HG03571 (cell line): ENCODE measurements at regions not wholly inside any gene's neighbourhood (a gene's known extent, or its start where the extent isn't known, plus 50 kb on each side); places are given as distances from the start of the nearest gene placed in this dataset.

Source experiments
- ATAC-seq: cut with Tn5 transposase; IDR thresholded peaks from one replicate; pipeline ENCODE4 v1.9.1; 2021; ENCODE audit not compliant: unreplicated experiment

DNA sequence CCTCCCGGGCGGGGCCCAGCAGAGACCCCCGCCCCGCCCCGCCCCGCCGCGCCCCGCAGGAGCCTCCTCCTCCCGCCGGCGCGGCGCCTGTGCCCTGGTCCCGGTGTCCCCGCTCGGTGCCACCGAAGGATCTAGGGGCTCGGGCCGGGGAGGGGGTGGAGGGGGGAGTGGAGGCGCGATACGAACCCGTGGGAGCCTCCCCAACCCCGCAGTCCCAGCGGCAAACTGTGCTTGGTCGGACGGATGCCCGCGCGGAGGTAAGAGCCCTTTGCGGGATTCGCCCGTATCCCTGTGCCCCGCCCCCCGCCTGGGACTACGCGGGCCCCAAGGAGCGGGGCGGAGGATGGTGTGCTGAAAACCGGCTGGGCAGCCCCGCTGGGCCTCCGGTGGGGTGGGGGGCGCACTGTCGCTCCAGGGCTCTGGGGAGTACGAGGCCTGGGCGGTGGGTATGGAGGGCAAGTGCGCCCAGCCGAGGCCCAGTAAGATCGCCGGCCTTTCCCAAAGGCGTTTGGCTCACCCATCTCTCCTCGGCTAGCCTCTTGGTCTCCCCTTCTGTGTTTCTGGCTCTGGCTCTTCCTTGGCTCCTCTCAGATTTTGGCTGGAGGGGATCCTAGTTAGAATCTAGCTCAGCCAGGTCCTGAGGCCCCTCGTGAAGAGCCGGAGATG lies 65.6 kb upstream of the POLG start:
- peak; percentile 20 for ATAC-seq

DNA sequence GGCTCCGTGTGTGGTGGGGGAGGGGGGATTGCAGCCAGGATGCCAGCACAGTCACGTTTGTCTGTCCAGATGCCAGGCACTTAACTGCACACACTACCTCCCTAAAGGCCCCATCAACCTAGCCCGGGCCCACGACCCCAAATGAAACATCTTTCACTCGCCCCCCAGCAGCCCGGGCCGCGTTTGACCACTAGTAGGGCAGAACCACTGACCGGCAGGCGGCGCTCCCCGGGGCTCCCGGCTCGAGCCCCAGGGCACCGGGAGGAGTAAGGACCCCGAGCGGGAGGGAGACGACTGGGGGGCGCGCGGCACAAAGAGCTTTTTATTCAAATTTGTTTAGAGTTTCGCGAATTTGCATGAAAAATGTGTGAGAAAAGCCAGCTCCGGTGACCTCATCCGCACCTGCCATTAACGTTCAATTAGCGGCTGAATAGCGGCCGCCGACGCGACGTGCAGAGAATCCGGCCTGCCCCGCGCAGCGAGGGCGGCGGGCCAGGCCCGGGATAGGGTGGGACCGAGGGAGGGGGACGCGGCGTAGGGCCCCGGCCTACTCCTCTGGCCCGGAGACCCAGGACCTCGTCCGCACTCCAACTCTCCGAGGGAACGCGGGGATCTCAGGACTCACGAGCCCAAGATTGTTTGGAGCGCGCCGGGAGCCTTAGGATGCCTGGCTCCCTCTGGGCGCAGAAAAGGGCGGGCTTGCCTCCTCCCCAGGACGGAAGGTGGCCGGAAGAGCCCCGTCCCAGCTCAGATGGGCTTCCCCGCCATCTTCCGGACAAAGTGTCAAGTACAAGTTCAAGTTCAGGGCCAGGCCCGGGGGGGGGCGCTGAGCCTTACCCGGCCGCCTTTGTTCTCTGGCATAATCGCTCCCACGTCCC lies 64.9 kb upstream of the POLG start:
- peak; percentile 56 for ATAC-seq

DNA sequence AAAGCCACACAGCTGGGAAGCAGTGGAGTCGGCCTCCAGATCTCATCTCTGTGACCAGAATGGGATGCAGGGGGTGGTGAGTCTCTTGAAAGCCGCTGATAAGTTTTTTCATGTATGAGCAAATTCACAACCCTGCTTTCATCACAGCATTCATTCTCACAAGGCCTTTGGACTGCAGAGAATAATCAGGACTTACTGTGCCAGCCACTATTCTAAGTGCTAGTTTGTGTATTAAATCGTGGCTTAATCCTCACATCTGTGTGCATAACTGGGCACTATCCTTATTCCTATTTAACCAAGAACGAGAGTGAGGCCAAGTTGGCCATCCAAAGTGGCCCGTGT lies 64.2 kb upstream of the POLG start:
- ATAC-seq: no peak

DNA sequence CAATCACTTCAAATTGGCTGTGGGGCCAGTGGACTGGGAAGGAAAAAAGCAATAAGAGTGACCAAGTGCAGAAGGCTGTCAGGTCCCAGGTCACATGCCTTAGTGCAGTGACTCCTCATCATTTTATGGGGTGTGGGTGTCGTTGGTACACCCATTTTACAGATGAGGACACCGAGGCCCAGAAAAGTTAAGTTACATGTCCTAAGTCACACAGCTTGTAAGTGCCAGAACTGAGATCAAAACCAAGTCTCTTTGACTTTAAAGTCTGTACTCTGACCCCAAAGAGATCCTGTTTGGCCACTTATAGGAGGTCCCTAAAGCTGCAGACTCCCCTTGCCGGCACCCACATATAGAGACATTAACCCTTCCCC lies 63.0 kb upstream of the POLG start:
- ATAC-seq: no peak

DNA sequence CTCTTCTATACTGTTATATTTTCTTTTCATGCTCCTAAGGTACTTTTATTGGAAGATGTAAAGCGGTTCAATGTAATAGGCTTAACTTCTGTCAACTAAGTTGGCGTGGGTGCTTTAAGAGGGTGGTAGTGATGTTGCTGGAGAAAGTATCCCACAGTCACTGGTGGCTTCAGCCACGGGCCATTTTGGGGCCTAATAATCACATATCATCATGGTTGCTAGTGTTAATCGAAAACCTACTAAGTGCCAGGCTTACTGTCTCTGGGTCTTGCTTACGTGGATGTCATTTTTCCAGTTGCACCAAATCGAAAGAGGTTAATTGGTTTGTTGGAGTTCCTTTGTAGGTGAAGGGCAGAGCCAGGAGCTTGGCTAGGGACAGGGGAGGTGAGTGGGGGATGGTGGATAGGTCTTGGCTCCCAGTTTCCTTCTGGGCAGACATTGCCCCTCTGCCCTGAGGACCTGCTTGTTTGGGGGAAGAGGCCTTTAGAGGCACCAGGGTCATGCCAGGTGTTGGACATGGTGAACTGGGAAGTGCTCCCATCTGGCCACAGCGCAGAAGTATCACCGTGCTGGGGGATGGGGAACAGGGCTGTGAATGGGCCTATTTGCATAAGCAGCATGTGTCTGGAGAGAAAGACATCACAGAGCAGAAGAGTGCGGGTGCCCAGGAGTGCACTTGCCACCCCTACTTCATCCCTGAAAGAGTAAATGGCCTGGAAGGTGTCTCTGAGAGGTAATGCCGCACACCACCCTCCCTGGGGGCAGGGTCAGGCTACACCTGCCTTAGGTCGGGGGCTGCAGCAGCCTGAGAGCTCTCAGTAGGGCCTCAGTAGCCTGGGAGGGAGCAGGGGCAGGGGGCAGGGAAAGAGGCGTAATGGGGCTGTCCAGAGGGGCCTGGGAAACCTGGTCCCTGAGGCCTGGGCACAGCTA lies 62.4 kb upstream of the POLG start:
- no peak for ATAC-seq

DNA sequence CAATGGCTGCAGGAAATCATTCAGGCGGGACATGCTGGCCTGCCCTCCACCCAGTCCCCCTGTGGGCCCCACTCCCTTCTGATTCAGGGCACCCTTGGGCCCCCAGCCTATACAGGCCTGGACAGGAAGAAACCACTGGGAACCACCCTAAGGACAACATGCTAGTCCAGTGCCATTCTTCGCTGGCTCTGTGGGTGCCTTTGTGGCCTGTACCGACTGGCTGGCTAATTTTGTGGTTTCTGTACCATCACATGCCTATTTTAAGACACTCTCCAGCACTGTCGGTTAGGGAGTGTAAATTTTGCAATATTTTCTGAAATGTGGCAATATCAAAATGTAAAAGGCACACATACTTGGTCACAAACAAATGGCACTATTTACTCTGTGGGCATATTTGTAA lies 61.4 kb upstream of the POLG start:
- no peak for ATAC-seq

DNA sequence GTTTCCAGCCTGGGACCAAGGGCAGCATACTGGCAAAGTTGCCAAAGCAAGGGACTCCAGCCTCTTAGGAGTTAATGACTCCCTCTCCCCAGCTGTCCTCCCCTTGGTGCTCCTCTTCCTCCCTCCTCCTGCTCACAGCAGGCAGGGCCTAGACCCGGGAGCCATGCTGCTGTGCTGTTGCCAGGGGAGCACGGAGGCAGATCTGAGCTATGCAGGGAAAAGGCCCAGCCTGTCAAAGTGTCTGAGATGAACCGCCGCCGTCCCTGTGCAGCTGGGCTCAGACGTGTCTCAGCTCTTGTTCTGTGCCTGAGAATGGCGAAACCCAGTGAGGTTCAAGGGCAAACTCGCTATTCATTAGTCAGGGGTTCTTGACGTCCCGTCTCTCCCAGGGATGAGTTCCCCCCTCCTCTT lies 60.8 kb upstream of the POLG start:
- ATAC-seq: no peak

DNA sequence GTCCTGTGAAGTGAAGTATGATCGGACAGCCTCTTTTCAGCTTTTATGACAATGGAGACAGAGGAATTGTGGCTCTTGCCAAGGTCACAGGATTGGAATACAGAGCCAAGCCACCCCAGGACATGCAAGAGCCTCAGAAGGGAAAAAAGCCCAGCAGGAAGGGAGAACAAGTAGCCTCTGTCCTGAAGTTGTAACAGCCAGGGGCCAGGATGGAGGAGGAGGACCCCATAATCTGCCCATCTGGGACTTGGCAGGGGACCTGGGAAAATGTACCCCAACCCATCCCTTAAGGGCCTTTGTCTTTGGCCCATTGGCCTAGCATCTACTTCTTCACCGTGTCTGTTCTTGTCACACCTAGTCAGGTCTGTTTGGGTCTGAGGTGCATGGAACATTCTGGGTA lies 60.4 kb upstream of the POLG start:
- no peak for ATAC-seq

DNA sequence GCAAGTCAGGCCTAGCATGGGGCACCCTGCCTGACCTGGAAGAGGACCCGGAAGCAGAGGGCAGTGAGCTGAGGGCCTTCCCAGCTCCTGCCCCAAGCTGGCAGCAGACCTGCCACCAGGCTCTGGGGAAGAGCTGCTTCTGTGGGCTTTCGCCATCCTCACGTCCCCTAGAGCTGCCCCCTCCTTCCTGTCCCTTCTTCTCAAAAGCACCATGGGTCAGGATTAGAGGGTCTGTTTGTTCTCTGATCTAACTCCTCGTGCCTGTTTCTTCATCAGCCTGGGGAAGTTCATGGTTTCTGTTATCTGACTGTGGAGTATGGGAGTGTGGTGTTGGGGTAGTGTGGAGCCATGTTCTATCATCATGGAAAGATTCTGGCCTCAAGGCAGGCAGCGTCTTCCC lies 58.4 kb upstream of the POLG start:
- ATAC-seq: no peak

DNA sequence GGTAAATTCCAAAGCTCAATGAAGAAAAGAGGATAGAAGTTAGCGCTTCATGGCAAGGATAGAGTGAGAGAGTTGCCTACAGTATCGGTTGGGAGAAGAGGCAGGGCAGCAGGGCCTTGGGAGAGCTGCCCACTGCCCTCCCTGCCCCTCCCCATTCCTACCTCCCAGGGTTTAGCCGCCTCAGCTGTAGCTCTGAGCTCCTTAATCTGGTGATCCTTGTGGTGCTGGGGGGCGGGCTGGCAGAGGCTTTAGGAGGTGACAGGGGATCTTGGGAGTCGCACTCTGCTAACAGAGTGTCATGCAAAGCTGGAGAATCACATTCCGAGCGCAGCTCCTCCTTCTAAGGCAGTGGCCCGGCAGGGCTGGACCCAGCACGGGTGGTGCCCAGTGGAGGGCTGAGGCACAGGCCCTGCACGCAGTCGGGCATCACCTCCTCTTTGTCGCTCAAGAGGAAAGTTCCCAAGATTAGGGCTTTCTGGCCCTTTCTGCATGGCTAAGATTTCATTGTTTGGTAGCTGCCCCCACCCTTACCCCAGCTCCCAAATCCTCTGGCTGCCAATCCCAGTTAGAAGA lies 57.1 kb upstream of the POLG start:
- ATAC-seq: no peak

DNA sequence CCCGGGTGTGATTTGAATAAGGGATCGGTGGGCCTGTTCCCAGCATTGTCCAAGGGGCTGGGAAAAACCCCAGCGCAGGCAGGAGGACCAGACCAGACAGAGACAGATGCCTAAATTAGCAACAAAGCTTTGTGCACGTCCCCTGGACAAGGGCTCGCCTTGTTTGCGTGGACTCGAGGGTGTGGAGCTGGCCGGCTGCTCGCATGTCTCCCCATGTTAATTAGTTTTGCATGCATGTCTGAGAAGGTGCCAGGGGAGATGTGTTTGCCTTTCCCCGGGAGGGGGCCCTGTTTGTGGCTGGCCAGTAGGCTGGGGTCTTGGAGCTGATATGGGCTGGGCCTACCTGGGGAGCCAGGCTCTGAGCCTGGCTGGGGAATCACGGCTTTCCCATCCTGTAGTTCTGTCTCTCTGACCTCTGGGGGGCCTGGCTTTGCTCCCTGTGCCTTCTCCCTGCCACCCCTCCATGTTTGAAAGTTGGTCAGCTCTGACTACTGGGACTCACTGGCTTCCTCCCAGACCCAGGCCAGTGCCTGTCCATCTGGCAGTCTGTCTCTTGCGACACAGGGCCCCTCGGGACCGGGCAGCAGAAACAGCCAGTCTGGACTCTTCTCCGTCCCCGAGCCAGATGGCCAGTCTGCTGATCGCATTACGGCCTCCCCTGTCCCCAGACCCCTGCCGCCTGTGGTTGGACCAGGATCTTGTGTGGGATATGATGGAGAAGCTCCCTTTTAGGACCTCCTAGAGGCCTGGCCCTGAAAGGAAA lies 55.4 kb upstream of the POLG start:
- no peak for ATAC-seq

DNA sequence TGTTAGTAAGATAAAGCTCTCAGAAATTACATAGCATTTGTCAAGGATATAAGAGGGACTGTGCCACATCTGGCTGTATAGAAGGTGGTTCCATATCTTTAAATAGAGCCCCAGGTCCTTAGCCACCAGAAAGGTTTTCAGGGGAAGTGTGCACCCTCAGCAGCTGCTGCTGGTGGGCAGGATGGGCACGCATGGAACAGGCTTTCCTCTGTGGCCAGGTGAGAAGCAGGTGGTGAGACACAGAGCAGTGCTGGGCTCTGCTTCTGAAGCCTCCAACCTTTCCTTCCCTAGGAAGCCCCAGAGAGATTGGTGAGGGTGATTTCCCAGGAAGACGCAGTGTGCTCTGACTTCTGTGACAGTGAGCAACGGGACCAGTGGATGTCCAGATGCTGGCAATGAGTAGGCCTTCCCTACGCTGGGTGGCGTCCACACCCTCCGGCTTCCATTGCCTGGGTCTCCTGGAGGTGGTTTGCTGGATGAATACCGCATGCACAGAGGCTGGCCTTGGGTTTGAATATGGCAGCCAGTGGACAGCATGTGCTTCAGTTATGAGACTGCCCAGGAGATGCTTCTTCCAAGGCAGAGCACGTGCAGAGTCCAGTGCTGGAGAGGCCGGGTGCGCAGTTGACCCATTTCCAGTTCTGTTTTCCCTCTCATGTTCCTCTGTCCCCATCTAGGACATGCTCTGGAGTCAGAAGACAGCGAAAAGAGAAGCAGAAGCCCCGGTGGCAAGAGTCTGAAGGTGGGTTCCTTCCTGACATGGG lies 52.7 kb upstream of the POLG start:
- no peak for ATAC-seq

DNA sequence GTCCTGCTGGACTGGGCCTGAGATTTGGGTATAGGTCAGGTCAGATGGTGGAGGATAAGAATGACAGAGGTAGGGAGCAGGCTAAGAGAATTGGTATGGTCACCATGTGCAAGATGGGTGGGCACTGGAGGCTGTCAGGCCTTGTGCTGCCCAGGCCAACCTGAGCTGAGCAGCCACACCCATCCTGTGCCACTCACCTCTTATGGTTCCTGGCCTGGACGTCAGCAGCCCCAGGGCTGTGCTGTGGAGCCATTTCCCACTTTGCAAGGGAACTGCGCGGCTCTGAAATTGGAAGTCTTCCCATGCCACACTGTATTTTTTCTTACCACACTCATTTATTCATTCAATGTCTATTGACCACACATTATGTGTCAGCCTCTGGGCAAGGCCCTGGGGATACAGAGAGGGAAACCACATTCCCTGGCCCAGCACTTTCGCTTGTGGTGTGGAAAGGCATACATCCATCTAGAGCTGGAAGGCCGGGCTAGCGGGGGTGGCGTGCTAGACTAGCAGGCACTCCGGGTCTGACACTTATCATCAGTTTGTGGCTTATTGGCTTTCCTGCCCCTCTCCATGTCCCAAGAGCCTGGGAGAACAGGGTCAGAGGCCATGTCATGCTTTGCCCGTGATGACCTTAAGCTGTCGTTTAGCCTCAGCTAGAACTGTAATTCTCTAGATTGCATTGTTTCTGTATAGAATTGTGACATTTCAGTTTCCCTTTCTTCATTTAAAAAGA lies 51.1 kb upstream of the POLG start:
- no peak for ATAC-seq
